AG04449 (cell line): ENCODE measurements at regions not wholly inside any gene's neighbourhood (a gene's known extent, or its start where the extent isn't known, plus 50 kb on each side); places are given as distances from the start of the nearest gene placed in this dataset.

Experiments used
- CTCF ChIA-PET: fragments of 350-600 bp; formaldehyde crosslinking; extraction: SDS; loops from one replicate; lab custom pipeline; 2021; ENCODE audit warnings: antibody characterized with exemption; lab: Yijun Ruan, JAX
- POLR2A ChIA-PET: fragments of 400-600, 350-600 bp; formaldehyde crosslinking; extraction: SDS; loops from one replicate; lab custom pipeline; 2020; ENCODE audit warnings: antibody characterized with exemption, inconsistent platforms; lab: Yijun Ruan, JAX
- DNase-seq: peaks from one replicate; pipeline ENCODE4 v3.0.0-alpha.2; 2010; ENCODE audit warnings: low read depth, low spot score
- H3K4me3 ChIP-seq: 2 replicates; pipeline ENCODE4 v1.5.1; 2011; ENCODE audit warnings: low read depth, mild to moderate bottlenecking, control low read depth, low read length
- CTCF ChIP-seq: IDR thresholded peaks from one replicate; pipeline ENCODE4 v1.5.1; 2011; ENCODE audit warnings: mild to moderate bottlenecking, moderate library complexity, low read length, control low read depth, inconsistent platforms; ENCODE audit not compliant: insufficient read depth; ENCODE audit errors: missing control alignments

GRCh38 chr2:16538707-16539106 lies 126.9 kb downstream of the CYRIA start:
- CTCF ChIA-PET: no interaction called here
- DNase-seq: no peak
- H3K4me3 ChIP-seq: no peak overlapping the region
- no peak for TF ChIP-seq CTCF
- POLR2A ChIA-PET: no interaction called here

GRCh38 chr2:16537347-16537746 lies 128.3 kb downstream of the CYRIA start:
- no peak for TF ChIP-seq CTCF
- CTCF ChIA-PET: no interaction called here
- POLR2A ChIA-PET: no interaction called here
- no peak for DNase-seq
- no peak overlapping the region for H3K4me3 ChIP-seq

GRCh38 chr2:16526193-16526592 lies 139.4 kb downstream of the CYRIA start:
- ChIA-PET POLR2A (no interaction called here), CTCF (no interaction called here)

DNA sequence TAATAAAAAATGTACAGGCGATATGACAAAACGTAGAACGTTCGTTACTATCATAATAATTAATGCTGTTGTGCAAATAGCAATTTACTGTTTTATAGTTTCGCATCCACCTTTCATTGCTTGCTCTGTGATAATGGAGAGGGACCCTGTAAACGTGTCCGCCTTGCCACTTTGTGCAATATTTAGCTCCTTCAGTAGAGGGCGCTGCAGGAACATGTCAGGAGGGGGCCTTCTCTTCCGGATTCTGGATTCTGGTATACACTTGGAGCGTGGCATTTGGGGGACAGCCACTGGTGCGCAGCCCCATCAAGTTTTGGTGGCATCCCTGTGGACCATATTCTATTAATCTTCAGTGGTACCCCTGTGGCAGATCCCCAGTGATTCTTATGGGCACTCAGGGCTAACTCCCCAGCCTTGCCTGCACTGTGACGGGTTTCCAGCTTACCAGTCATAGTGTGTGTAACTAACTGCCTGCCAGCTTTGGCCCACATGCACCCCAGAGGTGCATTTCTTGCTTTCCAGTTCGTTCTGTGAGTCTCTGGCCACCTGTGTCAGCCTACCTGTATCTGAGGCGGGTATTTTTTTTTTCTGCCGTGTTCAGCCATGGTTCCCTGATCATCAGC lies 140.3 kb downstream of the CYRIA start:
- H3K4me3 ChIP-seq: no peak overlapping the region
- POLR2A ChIA-PET: no interaction called here
- no peak for TF ChIP-seq CTCF
- CTCF ChIA-PET: no interaction called here
- no peak for DNase-seq

More at GRCh38 chr2:16526193-16526592, 139.4 kb downstream of the CYRIA start:
- DNase-seq: no peak
- H3K4me3 ChIP-seq: no peak overlapping the region
- no peak for TF ChIP-seq CTCF

DNA sequence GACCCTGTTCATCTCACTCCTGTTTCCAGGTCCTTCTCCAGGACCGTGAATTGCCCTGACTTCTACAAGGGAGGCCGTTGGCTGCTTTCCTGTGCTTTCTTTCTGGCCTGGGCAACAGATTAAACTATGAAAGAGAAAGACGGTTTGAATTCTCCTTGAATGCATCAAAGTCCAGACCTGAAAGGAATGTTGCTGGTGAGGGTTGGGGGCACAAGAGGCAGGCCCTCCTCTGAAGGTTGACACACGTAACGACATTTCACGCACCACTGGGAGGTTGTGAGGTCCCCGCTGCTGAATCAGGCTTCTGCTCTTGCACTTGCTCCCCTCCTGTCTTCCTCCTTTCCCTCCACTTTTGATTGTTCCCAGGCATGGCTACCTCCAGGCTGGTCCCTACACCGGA lies 141.9 kb downstream of the CYRIA start:
- DNase-seq: no peak
- ChIA-PET POLR2A (no interaction called here), CTCF (no interaction called here)
- no peak overlapping the region for H3K4me3 ChIP-seq
- no peak for TF ChIP-seq CTCF

GRCh38 chr2:16522031-16522831 lies 143.4 kb downstream of the CYRIA start:
- TF ChIP-seq CTCF: no peak
- DNase-seq: no peak
- ChIA-PET POLR2A (no interaction called here), CTCF (no interaction called here)
- no peak overlapping the region for H3K4me3 ChIP-seq
